Skeletal muscle satellite cell (primary cell): ENCODE measurements at regions not wholly inside any gene's neighbourhood (a gene's known extent, or its start where the extent isn't known, plus 50 kb on each side); places are given as distances from the start of the nearest gene placed in this dataset.

ENCODE experiments used
- H3K27me3 ChIP-seq: 2 replicates; pipeline ENCODE4 v1.7.0; 2013; ENCODE audit warnings: low read length; ENCODE audit not compliant: control insufficient read depth, insufficient read depth
- H3K36me3 ChIP-seq: 2 replicates; pipeline ENCODE4 v1.7.0; 2013; ENCODE audit warnings: mild to moderate bottlenecking, control low read depth, low read length; ENCODE audit not compliant: insufficient read depth
- H3K4me1 ChIP-seq: 2 replicates; pipeline ENCODE4 v1.7.0; 2013; ENCODE audit warnings: low read length; ENCODE audit not compliant: control insufficient read depth, insufficient read depth
- H3K4me2 ChIP-seq: 2 replicates; pipeline ENCODE4 v1.7.0; 2013; ENCODE audit warnings: mild to moderate bottlenecking, low read length
- H3K4me3 ChIP-seq: 2 replicates; pipeline ENCODE4 v1.7.0; 2013; ENCODE audit warnings: low read length
- H3K9ac ChIP-seq: 2 replicates; pipeline ENCODE4 v1.7.0; 2013; ENCODE audit warnings: mild to moderate bottlenecking, low read depth, low read length, moderate library complexity
- H3K9me3 ChIP-seq: replicated peaks from 2 replicates; pipeline ENCODE4 v1.7.0; 2013; ENCODE audit warnings: mild to moderate bottlenecking, control low read depth, low read length

DNA sequence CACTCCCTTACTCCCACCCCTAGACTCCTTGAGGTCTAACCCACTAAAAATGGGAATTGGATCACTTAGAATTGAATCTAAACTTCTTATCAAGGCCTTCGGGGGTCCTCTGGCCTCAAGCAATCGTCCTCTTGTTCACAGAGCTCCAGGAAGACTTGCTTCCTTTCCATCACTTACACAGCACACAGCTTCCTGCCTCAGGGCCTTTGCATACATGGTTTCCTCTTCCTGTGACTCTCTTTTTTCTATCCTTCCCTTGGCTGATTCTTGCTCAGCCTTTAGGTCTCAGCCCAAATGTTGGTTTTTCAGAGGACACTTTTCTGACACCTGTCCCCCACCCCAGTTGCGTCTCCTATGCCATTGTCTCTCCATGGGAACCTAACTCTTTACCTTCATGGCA lies 50.0 kb upstream of the ALDH1B1 start:
- H3K27me3 ChIP-seq = peaks cover 61% of the 10 kb centered on the region
- H3K4me2 ChIP-seq = no peak overlapping the region
- peaks cover 4% of the 10 kb centered on the region for H3K4me1 ChIP-seq
- no peaks in the 10 kb centered on the region for H3K9me3 ChIP-seq
- H3K4me3 ChIP-seq = no peak overlapping the region
- no peaks in the 10 kb centered on the region for H3K36me3 ChIP-seq
- H3K9ac ChIP-seq = no peak overlapping the region

DNA sequence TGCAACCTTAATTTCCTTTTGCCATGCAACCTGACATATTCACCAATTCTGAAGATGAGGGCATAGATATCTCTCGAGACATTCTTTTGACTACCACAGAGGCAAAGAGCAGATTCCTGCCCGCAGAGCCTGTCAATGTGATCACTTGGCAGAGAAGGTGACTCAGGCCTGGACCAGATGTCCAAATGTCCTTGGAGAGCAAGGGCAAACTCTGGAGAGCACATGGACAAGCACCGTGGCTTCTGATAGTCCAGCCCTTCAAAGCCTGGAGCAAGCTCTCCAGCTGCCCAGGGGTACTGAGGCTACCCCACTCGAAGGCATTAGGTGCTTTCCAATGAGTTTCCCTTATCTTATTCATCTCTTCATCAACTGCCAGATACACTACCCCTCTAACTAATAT lies 50.4 kb upstream of the ALDH1B1 start:
- H3K4me1 ChIP-seq = peaks cover 4% of the 10 kb centered on the region
- H3K4me2 ChIP-seq = no peak overlapping the region
- H3K9ac ChIP-seq = no peak overlapping the region
- no peaks in the 10 kb centered on the region for H3K9me3 ChIP-seq
- H3K36me3 ChIP-seq = no peaks in the 10 kb centered on the region
- no peak overlapping the region for H3K4me3 ChIP-seq
- H3K27me3 ChIP-seq = peaks cover 61% of the 10 kb centered on the region

DNA sequence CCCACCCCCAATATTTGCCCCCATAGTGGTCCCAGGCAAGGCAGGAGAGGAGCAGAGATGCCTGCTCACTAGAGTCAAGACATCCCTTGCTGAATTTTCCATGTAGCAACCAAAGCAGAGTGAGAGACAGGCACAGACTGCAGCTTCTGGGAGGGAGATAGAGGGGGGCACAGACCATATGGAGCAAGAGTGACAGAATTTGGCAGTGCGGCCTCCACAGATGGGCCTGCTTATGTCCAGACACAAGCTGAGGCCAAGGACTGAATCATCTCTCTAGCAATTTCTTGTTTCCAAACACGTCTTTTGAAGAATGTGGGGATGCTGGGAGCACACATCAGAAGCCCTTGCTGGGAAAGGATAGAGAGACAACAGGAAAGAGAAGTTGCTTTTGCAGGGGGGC lies 53.0 kb upstream of the ALDH1B1 start:
- H3K36me3 ChIP-seq = no peaks in the 10 kb centered on the region
- peaks cover 4% of the 10 kb centered on the region for H3K4me1 ChIP-seq
- H3K9me3 ChIP-seq = no peaks in the 10 kb centered on the region
- H3K4me2 ChIP-seq = no peak overlapping the region
- H3K4me3 ChIP-seq = no peak overlapping the region
- peaks cover 66% of the 10 kb centered on the region for H3K27me3 ChIP-seq
- no peak overlapping the region for H3K9ac ChIP-seq

DNA sequence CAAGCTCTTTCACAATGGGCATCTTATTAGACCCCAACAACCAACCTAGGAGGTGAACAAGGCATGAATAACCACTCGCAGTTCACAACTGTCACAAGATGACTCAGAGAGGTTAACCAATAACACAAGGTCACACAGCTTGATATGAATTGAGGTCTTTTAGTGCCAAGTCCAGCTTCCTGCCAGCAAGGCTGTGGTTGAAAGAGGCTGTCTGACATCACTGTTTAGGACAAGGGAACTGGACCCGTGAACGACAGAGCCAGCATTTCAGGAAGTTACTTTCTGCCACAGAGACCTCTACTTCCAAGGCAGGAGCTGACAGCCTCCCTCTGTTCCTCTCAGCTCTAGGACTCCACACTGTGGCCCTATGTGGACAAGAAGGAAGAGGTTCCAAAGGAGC lies 53.4 kb upstream of the ALDH1B1 start:
- H3K4me3 ChIP-seq = no peak overlapping the region
- no peak overlapping the region for H3K9ac ChIP-seq
- no peak overlapping the region for H3K4me2 ChIP-seq
- no peaks in the 10 kb centered on the region for H3K9me3 ChIP-seq
- peaks cover 68% of the 10 kb centered on the region for H3K27me3 ChIP-seq
- H3K36me3 ChIP-seq = no peaks in the 10 kb centered on the region
- H3K4me1 ChIP-seq = peaks cover 4% of the 10 kb centered on the region

DNA sequence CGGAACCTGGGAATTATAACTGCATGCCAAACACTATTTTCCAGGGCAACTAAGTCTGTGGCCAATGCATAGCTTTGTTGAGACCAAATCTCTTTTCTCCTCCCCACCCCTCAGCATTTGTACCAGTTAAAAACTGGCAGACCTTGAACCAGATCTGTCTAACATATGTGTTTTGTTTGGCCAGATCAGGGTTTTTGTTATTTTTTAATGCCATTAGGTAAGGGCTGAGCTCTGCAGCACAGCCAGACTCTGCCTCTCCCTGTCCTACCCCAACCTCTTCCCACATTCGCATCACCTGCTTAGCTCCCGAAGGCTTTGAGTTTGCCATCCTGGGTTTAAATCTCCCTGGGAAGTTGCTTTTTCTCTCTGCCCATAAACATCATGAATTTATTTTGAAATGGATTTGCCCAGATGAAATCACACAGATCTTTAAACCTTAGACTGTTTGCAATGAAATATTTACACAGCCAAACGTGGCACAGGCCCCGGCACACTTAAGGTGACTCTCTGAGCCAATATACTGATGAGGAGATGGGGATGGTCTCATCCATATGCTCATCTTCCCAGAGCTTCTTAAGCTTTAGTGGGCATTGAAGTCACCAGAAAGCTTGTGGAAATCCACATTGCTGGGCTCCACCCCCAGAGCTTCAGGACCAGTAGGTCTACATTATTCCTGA lies 54.0 kb upstream of the ALDH1B1 start:
- Histone ChIP-seq H3K4me2 (no peak overlapping the region), H3K4me3 (no peak overlapping the region), H3K4me1 (peaks cover 4% of the 10 kb centered on the region), H3K9ac (no peak overlapping the region), H3K9me3 (no peaks in the 10 kb centered on the region), H3K36me3 (no peaks in the 10 kb centered on the region), H3K27me3 (peaks cover 62% of the 10 kb centered on the region)

DNA sequence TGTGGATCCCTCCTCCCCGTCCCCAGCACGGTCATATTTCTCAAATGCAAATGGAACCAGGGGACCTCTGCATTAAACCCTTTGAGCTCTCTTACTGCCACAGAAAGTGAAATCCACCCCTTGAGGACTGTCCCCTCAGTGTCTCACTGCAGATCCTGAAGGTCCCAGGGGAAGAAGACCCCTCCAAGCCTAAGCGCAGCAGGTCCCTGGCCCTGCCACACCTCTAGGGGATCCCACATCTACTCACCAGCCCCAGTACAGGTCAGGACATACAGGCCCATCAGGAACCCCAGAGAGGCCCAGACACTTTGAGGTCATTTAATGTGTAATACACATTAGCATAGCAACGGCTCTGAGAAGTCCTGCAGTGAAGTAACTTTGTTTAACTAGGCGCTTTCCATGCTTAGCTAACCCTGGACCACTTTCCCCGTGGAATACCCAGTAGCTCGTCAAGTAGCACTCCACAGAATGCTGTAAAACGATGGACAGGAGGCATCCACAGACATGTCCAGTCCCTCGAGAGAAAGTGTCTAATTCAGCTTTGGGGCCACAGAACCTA lies 54.7 kb upstream of the ALDH1B1 start:
- no peak overlapping the region for H3K9ac ChIP-seq
- H3K9me3 ChIP-seq = no peaks in the 10 kb centered on the region
- H3K36me3 ChIP-seq = no peaks in the 10 kb centered on the region
- H3K4me3 ChIP-seq = no peak overlapping the region
- H3K4me1 ChIP-seq = peaks cover 4% of the 10 kb centered on the region
- H3K27me3 ChIP-seq = peaks cover 60% of the 10 kb centered on the region
- no peak overlapping the region for H3K4me2 ChIP-seq

DNA sequence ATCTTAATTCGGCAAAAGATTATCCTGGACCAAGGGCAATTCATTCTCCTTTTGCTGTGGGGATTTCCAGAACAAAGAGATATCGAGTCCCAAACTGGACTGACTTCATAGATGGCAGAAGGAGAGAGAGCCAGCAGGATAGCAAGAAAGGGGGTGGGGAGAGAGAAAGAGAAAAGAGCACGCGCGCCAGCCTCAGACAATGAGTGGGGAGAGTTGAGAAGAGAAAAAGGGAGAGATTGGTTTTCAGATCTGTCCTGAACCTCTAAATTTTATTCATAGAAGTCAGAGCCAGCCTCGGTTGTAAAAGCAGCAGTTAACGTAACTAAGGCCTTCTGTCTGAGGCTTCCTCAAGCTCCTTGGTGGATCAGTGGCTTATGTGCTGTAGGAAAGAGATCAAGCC lies 55.3 kb upstream of the ALDH1B1 start:
- Histone ChIP-seq H3K27me3 (peaks cover 59% of the 10 kb centered on the region), H3K9me3 (no peaks in the 10 kb centered on the region), H3K4me2 (no peak overlapping the region), H3K4me1 (peaks cover 4% of the 10 kb centered on the region), H3K9ac (no peak overlapping the region), H3K36me3 (no peaks in the 10 kb centered on the region), H3K4me3 (no peak overlapping the region)

DNA sequence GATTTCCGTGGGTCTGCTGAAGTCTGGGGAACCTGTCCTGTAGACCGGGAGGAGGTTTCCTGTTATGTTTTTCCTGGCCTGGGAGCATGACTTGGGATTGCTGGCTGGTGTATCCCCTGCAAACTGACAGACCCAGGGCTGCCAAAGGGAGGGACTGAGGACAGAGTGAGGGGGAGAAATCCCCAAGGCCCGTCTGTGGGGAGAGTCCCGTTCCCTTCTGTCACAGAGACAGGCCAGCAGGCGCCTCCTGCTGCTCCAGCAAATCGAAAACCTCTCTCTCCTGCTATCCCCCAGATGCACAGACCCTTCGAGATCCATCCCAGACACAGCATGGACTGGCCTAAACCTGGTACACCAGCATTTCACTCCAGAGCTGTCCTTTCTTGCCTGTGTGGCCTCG lies 56.2 kb upstream of the ALDH1B1 start:
- no peaks in the 10 kb centered on the region for H3K36me3 ChIP-seq
- no peak overlapping the region for H3K4me2 ChIP-seq
- H3K9ac ChIP-seq = no peak overlapping the region
- peaks cover 51% of the 10 kb centered on the region for H3K27me3 ChIP-seq
- H3K4me1 ChIP-seq = peaks cover 4% of the 10 kb centered on the region
- no peaks in the 10 kb centered on the region for H3K9me3 ChIP-seq
- H3K4me3 ChIP-seq = no peak overlapping the region

DNA sequence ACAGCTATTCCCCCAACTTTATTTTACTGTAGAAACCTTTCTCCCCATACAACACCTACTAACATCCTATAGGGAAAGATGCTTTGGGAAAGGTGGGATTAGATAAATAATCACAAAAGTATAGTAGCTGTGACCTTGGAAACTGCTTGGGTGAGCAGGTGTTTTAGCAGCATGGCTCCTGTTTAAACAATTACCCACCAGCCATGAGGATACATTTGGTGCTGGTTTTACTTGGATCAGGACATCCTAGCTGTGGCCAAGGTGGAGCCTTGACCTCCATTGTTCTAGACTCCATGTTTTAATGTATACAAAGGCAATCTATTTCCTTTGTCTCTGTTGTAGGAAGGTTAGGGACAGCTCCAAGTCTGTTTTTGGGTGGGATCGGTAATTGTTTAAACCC lies 56.8 kb upstream of the ALDH1B1 start:
- H3K27me3 ChIP-seq = peaks cover 55% of the 10 kb centered on the region
- no peak overlapping the region for H3K9ac ChIP-seq
- no peaks in the 10 kb centered on the region for H3K9me3 ChIP-seq
- peaks cover 4% of the 10 kb centered on the region for H3K4me1 ChIP-seq
- no peaks in the 10 kb centered on the region for H3K36me3 ChIP-seq
- H3K4me2 ChIP-seq = no peak overlapping the region
- H3K4me3 ChIP-seq = no peak overlapping the region

DNA sequence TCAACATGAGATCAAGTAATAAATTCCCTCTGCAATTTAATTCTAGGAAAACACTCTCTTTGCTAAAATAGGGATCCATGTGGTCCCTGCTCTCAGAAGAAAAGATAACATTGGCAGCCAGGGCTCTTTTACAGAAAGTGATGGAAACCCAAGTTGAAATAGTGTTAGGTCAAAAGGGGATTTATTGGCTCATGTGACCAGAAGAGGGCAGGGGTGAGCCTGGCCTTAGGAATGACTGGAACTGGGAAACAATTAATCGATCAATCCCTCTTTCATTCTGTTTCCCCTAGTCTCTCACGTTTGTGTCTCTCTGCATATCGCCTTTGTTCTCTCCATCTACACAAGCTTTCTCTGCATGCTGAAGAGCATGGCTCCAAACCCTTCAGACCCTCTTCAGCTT lies 58.3 kb upstream of the ALDH1B1 start:
- no peaks in the 10 kb centered on the region for H3K9me3 ChIP-seq
- no peak overlapping the region for H3K4me2 ChIP-seq
- H3K36me3 ChIP-seq = no peaks in the 10 kb centered on the region

DNA sequence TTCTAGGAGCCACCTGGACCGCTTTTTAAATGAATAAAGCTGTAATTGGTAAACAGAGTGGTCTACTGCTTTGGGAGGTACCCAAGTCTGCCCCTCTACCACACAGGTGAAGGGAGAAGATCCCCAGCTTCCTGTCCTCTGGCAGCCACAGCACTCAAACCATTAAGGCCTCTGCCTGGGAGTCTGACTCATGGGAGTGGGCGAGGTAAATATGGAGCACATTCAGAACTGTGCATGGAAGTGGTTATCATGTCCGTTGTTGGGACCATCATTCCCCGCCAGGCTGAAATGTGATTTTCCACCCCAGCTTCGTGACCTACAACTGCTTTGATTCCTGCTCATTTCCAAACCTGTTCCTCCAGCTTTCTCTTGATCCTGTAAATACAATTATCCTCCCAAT lies 59.5 kb upstream of the ALDH1B1 start:
- peaks cover 64% of the 10 kb centered on the region for H3K27me3 ChIP-seq
- no peak overlapping the region for H3K9ac ChIP-seq
- no peak overlapping the region for H3K4me2 ChIP-seq
- H3K4me3 ChIP-seq = no peak overlapping the region
- no peaks in the 10 kb centered on the region for H3K4me1 ChIP-seq
- no peaks in the 10 kb centered on the region for H3K9me3 ChIP-seq
- no peaks in the 10 kb centered on the region for H3K36me3 ChIP-seq

More for the DNA sequence above, 58.3 kb upstream of the ALDH1B1 start:
- Histone ChIP-seq H3K4me1 (peaks cover 2% of the 10 kb centered on the region), H3K27me3 (peaks cover 59% of the 10 kb centered on the region), H3K4me3 (no peak overlapping the region), H3K9ac (no peak overlapping the region)

DNA sequence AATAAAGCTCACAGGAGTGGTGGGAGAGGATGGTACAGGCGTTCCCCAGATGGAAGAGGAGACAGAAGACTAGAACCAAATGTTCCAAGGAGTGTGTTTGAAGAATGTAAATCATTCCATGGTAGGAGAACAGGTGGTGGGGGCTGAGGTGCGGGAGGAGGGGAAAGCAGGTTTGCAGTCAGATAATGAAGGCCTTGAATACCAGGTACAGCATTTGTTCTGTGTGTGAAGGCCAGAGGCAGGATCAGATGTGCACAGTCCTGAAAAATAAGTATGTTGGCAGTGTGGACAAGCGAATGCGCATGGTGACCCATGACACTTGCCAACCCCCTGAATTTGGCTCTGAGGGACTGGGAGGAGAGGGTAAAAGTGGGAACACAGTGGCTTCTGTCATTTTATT lies 59.9 kb upstream of the ALDH1B1 start:
- Histone ChIP-seq H3K36me3 (no peaks in the 10 kb centered on the region), H3K4me2 (no peak overlapping the region), H3K9ac (no peak overlapping the region), H3K27me3 (peaks cover 62% of the 10 kb centered on the region), H3K4me1 (no peaks in the 10 kb centered on the region), H3K9me3 (no peaks in the 10 kb centered on the region), H3K4me3 (no peak overlapping the region)
